ENCODE measurements at regions not wholly inside any gene's neighbourhood (a gene's known extent, or its start where the extent isn't known, plus 50 kb on each side); places are given as distances from the start of the nearest gene placed in this dataset.

DNA sequence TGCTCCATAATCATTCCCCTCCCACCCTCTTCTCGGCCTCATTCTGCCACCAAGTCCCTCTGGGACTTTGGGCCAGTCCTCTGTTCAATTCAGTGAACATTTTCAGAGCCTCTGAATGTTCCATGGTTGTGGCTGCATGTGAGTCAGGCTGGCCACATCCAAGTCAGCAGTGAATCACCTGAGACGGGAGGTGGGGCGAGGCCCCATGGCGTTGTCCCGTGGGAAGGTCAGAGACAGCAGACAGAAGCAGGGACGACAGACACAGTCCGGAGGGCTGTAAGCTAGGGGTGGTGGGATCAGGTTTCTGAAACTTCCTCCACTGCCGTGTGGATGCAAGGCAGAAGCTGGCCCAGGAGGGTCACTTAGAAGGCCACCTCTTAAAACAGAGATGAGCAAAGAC, 324.8 kb downstream of the MN1 start:
- DNase-seq (ENCODE audit: low spot score): no peak

DNA sequence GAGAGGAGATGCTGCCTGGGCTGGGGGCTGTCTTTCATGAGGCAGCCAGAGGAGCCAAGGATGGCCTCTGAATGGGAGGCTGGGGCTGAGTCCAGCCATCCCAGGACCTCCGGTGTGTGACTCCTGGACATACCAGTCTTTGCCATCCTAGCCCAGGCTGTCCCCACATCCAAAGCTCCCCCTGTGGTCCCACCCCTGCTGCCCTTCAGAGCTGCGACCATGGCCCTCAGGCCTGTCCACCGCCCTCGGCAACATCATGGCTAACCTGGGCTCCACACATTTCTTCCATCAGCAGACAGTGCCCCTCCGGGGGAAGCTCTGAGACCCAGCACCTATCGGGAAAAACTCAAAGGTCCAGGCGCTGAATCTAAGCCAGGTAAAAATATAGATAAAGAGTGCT, 324.4 kb downstream of the MN1 start:
- DNase-seq (ENCODE audit: low spot score): no peak

DNA sequence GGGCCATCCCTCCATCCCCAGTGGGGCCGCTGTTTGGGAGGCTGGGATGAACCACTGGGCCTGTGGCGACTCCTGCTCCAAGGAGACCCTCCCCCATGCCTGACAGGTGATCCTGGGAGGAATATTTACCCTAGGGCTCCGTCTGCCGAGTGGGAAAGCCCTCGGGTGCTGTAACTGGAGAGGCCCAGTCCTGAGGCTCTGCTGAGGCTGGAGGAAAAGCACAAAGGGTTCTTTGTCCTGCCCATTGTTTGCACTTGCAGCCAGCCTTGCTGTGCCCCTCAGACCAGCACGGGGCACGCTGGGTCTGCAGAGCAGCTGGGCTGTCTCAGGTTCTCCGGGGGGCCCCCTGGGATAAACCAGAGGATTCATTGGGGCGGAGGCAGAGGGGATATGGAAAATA, 321.1 kb downstream of the MN1 start:
- DNase-seq (ENCODE audit: low spot score): no peak

DNA sequence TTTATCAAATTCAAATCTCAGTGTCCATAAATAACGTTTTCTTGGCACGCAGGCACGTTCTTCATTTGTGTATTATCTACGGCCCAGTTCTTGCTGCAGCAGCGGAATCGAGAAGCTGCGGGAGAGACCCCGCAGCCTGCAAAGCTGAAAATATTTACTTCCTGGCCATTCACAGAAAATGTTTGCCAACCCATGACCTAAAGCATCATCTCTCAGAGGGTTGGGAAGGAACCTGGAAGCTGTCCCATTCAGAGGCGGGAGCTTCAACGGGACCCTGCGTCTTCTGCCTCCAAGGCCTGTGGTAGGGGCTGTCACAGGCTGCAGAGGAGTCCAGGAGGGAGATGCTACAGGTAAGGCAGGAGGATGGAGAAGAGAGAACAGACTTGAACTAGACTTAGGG, 319.2 kb downstream of the MN1 start:
- no peak for DNase-seq (ENCODE audit: low spot score)

DNA sequence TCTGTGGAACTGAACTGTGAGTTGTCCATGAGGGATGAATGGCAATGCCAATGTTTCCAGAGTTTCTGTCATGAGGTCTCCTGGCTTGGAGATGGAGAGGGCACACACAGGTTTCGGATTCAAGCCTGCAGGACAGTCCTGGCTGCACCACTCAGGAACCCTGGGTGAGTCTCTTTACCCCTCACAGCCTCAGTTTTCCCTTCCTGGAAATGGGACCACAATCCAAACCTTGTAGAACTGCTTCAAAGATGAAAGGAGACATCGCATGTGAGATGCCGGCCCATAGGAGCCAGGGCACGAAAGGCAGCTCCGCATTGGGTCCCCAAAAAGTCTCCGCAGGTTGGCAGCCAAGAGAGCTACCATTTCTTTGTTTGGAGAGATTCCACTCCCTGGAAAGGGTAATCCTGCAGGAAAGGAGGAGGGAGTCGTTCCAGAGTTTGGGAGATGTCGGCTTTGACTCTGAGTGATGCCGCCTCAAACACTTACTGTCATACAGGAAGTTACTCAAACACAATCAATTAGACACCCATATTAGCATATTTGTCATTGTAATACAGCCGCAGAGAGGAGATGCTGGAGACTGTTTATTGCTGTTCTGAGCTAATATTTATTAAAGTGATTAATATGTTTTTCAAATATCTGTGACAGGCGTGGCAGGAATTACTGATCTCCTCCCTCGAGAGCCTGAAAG, 318.3 kb downstream of the MN1 start:
- no peak for DNase-seq (ENCODE audit: low spot score)

DNA sequence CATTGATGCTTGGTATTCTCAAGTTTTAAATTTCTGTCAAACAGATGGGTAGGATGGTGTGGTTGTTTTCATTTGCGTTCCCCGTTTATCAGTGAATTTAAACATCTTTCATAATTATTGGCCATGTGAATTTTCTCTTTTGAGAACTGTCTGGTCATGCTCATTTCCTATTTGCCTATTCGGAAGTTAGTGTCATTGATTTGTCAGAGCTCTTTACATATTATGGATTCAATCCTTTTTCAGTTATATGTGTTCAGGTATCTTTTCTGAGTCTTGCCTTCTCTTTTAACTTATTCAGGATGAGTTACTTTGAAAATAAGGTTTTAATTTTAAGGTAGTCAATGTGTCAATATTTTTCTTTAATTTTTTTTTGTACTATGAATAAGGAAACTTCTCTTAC, 315.7 kb downstream of the MN1 start:
- no peak for DNase-seq (ENCODE audit: low spot score)

DNA sequence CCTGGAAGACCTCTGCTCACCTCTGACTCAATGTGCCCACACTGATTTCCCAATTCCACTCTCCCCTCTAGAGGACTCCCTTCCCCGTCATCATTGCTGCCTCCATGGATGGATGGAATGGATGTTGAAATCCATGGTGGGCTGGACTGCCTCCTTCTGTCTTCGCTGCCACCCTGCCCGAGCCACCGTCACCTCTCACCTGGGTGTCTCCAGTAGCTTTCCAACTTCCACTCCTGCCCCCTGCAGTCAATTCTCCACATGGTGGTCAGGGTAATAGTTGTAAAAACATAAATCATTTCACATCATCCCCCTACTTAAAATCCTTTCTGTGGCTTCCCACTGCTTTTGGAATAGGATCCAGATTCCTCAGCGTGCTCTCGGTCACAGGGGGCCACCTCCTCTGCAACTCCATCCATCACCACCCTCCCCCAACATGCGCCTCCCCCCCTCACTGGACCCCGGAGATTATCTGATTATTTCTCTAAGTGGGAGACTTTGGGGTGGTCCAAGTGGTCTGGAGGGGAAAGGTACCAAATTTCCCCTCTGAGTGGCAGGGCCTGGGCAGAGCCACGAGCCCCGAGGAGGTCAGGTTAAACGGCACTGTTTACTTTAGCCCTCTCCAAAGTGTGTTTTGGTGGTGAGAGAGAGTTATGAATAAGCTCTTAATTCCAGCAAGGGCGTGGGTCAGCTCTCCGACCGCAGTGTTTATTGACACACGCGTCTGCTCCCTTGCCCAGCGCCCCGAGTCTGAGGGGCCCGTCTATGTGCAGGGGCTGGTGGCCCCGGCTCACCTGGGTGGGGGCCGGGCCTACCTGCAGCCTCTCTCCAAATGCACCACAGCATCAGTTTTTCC, 313.7 kb downstream of the MN1 start:
- DNase-seq (ENCODE audit: low spot score): no peak

DNA sequence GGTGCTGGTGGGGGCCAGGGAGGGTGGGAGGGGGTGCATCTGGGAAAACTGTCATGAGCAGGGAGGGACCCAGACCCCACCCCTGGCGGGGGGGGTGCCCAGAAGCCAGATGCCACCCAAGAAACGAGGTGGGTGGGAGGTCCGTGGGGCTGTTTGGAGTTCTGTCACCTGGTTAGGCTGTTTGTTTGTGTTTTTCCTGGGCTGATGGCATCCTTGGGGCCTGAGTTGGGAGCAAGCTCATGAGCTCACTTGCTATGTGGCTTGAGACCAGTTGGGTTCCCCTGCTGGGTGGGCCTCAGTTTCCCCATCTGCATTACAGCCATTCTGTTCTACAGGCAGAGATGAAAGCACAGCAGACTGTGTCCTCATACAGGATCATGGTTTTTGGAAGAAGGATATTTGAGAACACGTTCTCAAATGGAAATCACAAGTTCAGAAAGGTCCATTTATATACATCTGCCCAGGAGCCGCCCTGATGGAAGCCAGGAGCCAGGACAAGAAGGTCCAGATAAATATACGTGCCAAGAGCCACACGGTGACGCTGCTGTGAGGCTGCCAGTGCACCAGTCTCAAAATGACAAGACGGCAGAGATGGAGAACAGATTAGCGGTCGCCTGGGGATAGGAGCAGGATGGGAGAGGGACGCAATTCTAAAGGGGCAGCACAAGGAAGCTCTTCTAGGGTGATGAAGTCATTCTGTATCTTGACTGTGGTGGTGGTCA, 312.9 kb downstream of the MN1 start:
- DNase-seq (ENCODE audit: low spot score): no peak

DNA sequence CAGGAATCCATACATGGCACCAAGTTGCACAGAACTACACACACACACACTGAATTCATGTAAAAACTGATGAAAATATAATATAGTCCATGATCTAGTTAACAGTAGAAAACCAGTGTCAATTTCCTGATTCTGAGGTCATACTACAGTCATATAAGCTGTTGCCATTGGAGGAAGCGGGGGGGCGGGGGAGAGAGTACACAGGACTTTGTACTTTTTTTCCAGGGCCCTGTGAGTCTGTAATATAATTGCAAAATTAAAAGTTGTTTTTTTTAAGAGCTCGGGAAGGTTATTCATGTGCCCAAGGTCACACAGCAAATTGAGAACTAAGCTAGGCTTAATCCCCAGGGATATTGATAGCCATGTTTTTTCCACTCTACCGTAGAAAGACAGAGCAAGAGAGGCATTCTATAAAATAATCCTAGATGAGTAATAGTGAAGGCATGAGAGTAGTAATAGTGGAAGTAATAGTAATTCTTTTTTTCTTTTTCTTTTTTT, 312.3 kb downstream of the MN1 start:
- no peak for DNase-seq (ENCODE audit: low spot score)

DNA sequence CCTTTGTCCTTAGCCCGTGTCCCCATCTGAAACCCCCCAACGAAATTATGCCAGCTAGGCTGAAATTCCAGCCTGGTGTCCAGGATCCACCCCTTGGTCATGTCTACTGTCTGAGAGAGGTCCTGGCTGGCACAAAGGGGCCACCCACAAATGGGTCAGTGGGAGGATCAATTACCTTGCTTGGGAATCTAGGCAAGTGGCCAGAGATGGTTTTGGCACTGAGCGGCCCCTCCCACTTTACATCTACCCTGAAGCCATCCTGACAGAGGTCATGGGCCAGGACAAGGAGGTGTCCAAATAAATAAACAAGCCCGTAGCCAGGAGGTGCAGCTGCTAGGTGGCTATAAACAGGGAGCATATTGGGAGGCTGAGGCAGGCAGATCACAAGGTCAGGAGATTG, 311.5 kb downstream of the MN1 start:
- DNase-seq (ENCODE audit: low spot score): no peak

DNA sequence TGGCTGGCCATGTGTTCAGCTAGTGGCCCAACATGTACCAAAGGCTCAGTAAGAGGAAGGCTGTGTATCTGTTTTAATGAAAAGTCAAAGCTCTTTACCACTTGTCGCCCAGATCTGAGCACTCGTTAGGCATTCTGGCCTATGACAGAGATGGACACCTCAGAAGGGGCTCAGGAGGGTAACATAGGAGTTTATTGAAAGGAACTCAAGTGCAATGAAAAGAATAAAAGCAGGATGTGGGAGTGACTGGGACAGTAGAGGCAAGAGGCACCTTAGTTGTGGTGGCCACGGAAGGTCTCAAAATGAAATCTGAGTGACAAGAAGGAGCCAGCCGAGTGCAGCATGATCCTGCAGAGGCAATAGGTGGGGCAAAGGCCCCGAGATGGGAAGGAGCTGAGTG, 309.7 kb downstream of the MN1 start:
- DNase-seq (ENCODE audit: low spot score): no peak

DNA sequence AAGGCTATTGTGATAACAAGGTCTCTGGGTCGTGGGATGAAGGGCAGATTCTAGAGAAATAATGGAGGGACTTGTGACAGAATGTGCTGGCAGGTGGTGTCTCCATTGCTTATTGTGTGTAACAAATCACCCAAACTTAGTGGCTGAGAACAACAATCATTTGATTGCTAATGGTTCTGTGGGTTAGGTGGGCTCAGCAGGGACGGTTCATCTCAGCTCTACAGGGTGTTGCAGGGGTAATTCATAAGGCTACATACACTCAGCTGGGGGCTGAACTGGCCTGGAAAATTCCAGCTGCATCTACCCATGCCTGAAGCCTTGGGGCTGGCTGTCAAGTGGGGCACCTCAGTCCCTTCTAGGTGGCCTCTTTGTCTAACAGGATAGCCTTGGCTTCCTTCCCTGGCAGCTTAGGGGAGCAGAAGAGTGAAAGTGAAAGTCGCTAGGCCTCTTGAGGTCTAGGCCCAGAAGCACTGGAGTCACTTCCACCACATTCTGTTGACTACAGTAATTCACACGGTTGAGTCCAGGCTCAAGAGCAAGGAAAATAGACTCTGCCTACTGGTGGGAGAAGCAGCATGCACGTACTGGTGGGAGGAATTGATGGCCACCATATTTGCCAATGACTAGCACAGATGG, 308.9 kb downstream of the MN1 start:
- no peak for DNase-seq (ENCODE audit: low spot score)

DNA sequence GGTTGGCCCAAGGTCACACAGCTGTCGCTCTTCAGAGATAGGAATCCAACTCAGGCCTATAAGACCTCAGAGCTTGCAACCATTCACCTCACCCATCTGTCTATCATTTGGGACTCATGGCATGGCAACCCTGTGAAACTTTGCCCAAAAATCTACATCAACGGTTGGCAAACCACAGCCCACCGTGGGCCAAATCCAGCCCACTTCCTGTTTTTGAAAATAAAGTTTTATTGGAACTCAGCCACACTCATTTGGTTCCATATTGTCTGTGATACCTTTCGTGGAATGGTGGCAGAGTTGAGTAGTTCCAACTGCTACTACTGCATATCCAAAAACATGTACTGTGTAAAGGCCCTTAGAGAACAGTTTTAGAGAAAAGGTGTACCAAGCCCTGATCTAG, 307.8 kb downstream of the MN1 start:
- no peak for DNase-seq (ENCODE audit: low spot score)

DNA sequence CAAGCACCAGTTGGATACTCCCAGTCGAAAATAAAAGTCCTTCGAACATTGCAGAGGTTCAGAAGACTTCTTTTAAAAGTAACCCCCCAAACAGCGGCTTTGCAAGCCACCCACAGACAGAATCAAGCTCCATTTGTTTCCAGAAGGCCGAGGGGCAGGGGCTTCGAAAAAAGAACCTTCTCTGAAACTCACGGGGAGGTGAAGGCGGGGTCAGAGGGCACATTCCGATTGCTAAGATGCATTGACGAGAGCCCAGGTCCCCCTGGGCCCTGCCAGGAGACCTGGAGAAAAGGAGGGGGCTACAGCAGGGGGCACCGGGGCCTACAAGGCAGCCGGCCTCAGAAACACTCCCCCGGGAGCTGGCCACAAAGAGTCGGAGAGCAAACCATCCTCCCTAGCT, 306.8 kb downstream of the MN1 start:
- DNase-seq (ENCODE audit: low spot score): no peak

DNA sequence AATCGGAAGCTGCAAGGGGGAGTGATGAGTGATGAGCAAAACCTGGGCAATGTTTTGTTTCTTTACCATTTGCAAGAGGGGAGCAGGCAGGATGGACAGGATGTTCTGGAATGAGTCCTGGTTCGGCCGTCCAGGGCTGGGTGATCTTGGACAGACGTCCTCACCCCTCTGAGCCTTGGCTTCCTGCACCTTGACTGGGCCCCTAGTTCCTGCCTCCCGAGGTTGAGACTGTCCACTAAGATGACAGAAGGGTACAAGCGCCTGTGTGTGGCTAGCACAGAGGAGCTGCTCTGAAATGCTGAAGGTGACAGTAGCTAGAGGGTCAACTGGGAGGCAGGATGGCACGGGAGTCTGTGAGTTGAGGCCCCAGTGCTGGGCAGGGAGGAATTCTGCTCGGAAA, 306.2 kb downstream of the MN1 start:
- no peak for DNase-seq (ENCODE audit: low spot score)

DNA sequence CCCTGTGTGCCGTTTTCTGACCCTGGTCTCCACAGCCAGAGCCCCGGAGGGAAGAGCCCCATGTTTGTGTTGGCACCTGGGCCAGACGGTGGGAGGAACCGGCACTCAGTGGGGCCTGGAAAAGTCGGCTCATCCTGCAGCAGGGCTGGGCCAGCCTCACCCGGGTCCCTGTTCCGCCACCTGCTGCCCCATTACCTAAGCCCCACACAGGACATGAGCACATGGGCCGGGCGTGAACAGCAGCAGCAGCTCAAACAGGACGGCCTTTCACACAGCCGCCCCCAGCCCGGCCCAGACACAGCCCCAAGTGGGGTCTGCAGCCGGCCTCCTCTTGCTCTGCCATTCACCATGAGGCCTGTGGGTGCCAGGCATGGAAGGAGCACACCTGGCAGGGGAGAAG, 302.4 kb downstream of the MN1 start:
- DNase-seq (ENCODE audit: low spot score): no peak

DNA sequence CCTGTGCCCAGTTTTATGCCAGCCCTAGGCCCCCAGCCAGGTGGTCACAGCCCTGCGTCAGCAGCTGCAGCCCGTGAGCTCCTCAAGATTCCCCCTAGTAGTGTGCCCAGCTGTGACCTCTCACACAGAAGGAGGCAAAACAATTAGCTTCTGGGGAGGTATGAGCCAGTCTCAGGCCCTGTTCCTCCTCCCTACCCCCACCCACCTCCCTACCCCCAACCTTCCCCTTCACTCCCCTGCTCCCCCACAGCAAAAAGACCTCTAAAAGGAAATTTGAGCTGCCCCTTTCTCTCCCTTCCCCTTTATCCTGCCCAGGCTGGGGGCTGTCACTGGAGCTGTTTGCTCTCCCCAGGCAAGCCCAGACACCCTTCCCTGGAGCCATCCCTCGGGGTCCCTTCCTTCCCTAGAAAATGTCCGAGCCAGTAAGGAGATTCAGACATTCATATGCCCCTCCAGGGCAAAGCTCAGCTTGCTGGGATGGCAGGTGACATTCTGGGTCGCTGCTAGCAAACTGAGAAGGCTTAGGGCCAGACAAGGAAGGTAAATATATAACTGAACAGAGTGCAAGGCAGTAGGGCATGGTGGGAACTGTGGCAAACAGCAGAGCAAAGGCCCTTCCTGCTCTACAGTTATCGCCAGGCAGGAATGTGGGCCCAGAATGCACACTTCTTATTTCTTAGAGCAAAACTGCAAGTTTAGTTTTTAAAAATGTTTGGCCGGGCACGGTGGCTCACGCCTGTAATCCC, 300.2 kb downstream of the MN1 start:
- DNase-seq (ENCODE audit: low spot score): no peak

DNA sequence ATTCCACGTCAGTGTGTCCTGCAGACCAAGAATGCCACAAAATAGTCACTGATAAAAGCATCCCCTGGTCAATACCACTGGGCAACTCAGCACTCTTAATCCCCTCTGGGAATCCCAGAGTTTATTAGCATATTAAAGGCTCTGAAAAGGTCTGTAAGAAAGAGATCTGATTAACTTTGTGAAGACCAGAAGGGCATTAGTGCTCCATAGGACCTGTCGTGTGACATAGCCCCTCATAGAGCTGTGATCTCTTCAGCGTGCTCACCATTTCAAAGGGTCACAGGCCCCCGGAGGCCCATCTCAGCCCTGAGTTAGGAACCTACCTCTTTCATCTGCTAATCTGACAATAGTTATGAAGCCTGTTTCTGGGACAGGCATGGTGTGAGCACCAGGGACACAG, 299.2 kb downstream of the MN1 start:
- no peak for DNase-seq (ENCODE audit: low spot score)

DNA sequence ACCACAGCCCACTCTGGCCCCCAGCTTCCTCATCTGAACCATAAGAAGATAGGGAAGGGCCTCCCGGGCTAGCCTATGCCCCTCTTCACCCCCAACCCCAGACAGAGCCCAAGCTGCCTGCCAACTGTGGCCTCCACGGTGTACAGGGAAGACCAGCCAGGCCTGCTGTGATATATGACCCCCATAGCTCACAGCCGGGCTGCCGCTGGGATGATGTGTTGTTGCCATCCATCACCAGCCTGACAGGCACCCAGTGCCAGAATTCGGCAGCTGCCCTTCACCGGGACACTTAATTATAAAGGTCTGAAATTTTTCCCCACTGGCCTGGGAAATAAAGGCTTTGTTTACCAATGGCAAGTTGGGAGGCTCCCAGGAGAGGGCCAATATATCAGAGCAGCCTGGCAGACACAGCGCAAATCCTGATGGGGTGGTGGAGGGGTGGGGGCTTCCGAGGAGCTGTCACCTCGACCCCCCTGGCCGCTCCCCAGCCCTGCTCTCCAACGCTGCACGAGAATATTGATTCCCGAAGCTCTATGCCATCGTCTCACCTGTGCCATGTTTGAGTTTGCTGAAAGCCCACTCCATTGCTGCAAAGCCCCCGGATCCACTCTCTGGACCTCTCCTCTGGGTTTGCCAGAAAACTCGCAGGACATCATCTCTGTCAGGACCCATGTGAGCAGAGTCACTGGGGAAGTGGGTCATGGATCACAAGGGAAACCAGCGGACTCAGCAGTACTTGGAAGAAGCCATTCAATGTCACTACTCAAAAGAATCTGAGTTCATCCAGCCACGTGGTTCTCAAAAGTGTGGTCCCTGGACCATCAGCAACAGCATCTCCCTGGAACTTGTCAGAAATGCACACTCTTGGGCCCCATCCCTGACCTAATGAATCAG, 296.9 kb downstream of the MN1 start:
- no peak for DNase-seq (ENCODE audit: low spot score)

DNA sequence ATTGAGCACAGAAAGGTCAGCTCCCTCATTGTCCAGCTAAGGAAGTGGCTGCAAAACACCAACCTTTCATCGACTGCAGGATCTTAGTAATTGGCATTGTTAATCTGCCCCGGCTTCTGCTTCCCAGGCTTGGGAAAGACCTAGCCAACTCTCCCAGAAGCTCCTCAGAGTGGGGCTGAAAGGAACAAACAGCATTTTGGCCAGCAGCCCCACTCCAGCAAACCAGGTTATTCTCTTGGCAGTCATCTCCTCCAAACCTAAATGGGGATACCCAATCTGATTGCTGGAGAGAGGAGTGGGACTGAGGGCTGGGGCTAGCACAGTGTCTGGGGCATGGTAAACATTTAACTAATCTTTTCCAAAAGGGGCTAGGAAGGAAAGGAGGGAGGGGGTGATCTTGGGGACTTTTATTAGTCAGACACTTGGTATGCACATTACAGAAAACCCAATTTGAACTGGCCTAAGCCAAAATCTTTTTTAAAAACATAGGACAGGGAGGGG, 294.4 kb downstream of the MN1 start:
- no peak for DNase-seq (ENCODE audit: low spot score)
